Thymus (tissue), 11 donors: ENCODE measurements at regions not wholly inside any gene's neighbourhood (a gene's known extent, or its start where the extent isn't known, plus 50 kb on each side); places are given as distances from the start of the nearest gene placed in this dataset.
"Not testable (repeated sequence)": the region's sequence is repeated elsewhere in the genome, so short reads cannot be mapped to it uniquely, and the experiment has no call there.

Experiments used
- DNase-seq, 9 donors: peaks; one replicate each; pipeline ENCODE4 v3.0.0-alpha.2; 2013; ENCODE audit warnings: low spot score in 9 of 9, low read depth in 6 of 9, missing footprints in 1 of 9
- H3K27ac ChIP-seq, 2 donors: one replicate each; pipeline ENCODE4 v1.5.1; 2013; ENCODE audit warnings: control low read depth in 1 of 2, low read depth in 1 of 2, low read length in 1 of 2, mild to moderate bottlenecking in 1 of 2, moderate library complexity in 1 of 2
- H3K27me3 ChIP-seq, 2 donors: one replicate each; pipeline ENCODE4 v1.5.1; 2013; ENCODE audit warnings: low read length in 1 of 2; ENCODE audit not compliant: control insufficient read depth in 2 of 2, insufficient read depth in 1 of 2
- H3K36me3 ChIP-seq, 2 donors: one replicate each; pipeline ENCODE4 v1.5.1; 2013; ENCODE audit warnings: low read length in 1 of 2, mild to moderate bottlenecking in 1 of 2, moderate library complexity in 1 of 2; ENCODE audit not compliant: control insufficient read depth in 2 of 2, insufficient read depth in 2 of 2
- H3K4me1 ChIP-seq, 2 donors: one replicate each; pipeline ENCODE4 v1.5.1; 2013; ENCODE audit warnings: low read length in 2 of 2; ENCODE audit not compliant: control insufficient read depth in 2 of 2, insufficient read depth in 2 of 2
- H3K4me3 ChIP-seq, 2 donors: one replicate each; pipeline ENCODE4 v1.5.1; 2013; ENCODE audit warnings: low read length in 2 of 2, control low read depth in 1 of 2, mild to moderate bottlenecking in 1 of 2
- H3K9me3 ChIP-seq, 2 donors: one replicate each; pipeline ENCODE4 v1.5.1; 2013; ENCODE audit warnings: low read length in 1 of 2, mild to moderate bottlenecking in 1 of 2; ENCODE audit not compliant: control insufficient read depth in 2 of 2, insufficient read depth in 1 of 2
- WGBS: extraction: QIAGEN DNeasy Blood & Tissue Kit; methylation state at CpG from one replicate; pipeline ENCODE4 v1.1.7; 2013; 5-methylcytosine and 5-hydroxymethylcytosine counted together
- donor health status: healthy.

- Histone ChIP-seq H3K27ac (no peak overlapping the region), H3K4me1 (no peaks in the 10 kb centered on the region), H3K4me3 (no peak overlapping the region), H3K27me3 (peaks cover 0 to 5% of the 10 kb centered on the region in 2 donors), H3K9me3 (no peaks in the 10 kb centered on the region), H3K36me3 (no peaks in the 10 kb centered on the region)
- 92% methylated on average over 9 of the region's 9 CpGs for WGBS
- DNase-seq = no peak
Observed at GRCh38 chr2:2466534-2466933, 135.5 kb upstream of the MYT1L start.

GRCh38 chr2:2464643-2465042, 133.6 kb upstream of the MYT1L start:
- H3K9me3 ChIP-seq = no peaks in the 10 kb centered on the region
- no peak for DNase-seq
- no peaks in the 10 kb centered on the region for H3K4me1 ChIP-seq
- H3K4me3 ChIP-seq = no peak overlapping the region
- peaks cover 0 to 5% of the 10 kb centered on the region in 2 donors for H3K27me3 ChIP-seq
- H3K36me3 ChIP-seq = no peaks in the 10 kb centered on the region
- 87% methylated on average over 6 of the region's 6 CpGs for WGBS
- no peak overlapping the region for H3K27ac ChIP-seq

- no peak overlapping the region for H3K27ac ChIP-seq
- H3K4me3 ChIP-seq = no peak overlapping the region
- H3K36me3 ChIP-seq = no peaks in the 10 kb centered on the region
- H3K9me3 ChIP-seq = no peaks in the 10 kb centered on the region
- H3K4me1 ChIP-seq = no peaks in the 10 kb centered on the region
- WGBS = 54% methylated on average over 12 of the region's 12 CpGs
- DNase-seq = no peak
- H3K27me3 ChIP-seq = peaks cover 0 to 5% of the 10 kb centered on the region in 2 donors
Observed at GRCh38 chr2:2464094-2464493, 133.0 kb upstream of the MYT1L start.

GRCh38 chr2:2456721-2457120, 125.6 kb upstream of the MYT1L start:
- WGBS = 87% methylated on average over 7 of the region's 7 CpGs

GRCh38 chr2:2455151-2455550, 124.1 kb upstream of the MYT1L start:
- H3K36me3 ChIP-seq = no peaks in the 10 kb centered on the region
- H3K27ac ChIP-seq = no peak overlapping the region
- no peak overlapping the region for H3K4me3 ChIP-seq
- H3K4me1 ChIP-seq = no peaks in the 10 kb centered on the region
- whole genome bisulfite sequencing = 95% methylated on average over 6 of the region's 6 CpGs
- DNase-seq = no peak
- no peaks in the 10 kb centered on the region for H3K9me3 ChIP-seq
- H3K27me3 ChIP-seq = no peaks in the 10 kb centered on the region

More at GRCh38 chr2:2456721-2457120, 125.6 kb upstream of the MYT1L start:
- Histone ChIP-seq H3K9me3 (no peaks in the 10 kb centered on the region), H3K27ac (no peak overlapping the region), H3K4me1 (no peaks in the 10 kb centered on the region), H3K36me3 (no peaks in the 10 kb centered on the region), H3K4me3 (no peak overlapping the region), H3K27me3 (no peaks in the 10 kb centered on the region)
- no peak for DNase-seq

- H3K4me1 ChIP-seq = no peaks in the 10 kb centered on the region
- WGBS = 83% methylated on average over 4 of the region's 4 CpGs
- no peaks in the 10 kb centered on the region for H3K36me3 ChIP-seq
- H3K27ac ChIP-seq = no peak overlapping the region
- no peak overlapping the region for H3K4me3 ChIP-seq
- no peaks in the 10 kb centered on the region for H3K27me3 ChIP-seq
- no peaks in the 10 kb centered on the region for H3K9me3 ChIP-seq
- no peak for DNase-seq
Observed at GRCh38 chr2:2452961-2453360, 121.9 kb upstream of the MYT1L start.

GRCh38 chr2:2451275-2451674, 120.2 kb upstream of the MYT1L start:
- not testable (repeated sequence) for DNase-seq, H3K27ac ChIP-seq, H3K27me3 ChIP-seq, H3K36me3 ChIP-seq, H3K4me3 ChIP-seq, H3K9me3 ChIP-seq, H3K4me1 ChIP-seq
- 88% methylated on average over 4 of the region's 4 CpGs for whole genome bisulfite sequencing

- H3K4me1 ChIP-seq = no peaks in the 10 kb centered on the region
- no peak overlapping the region for H3K27ac ChIP-seq
- H3K36me3 ChIP-seq = no peaks in the 10 kb centered on the region
- 92% methylated on average over 4 of the region's 4 CpGs for WGBS
- no peak for DNase-seq
- no peak overlapping the region for H3K4me3 ChIP-seq
- no peaks in the 10 kb centered on the region for H3K9me3 ChIP-seq
- H3K27me3 ChIP-seq = no peaks in the 10 kb centered on the region
Observed at GRCh38 chr2:2448178-2448577, 117.1 kb upstream of the MYT1L start.

GRCh38 chr2:2422621-2423020, 91.5 kb upstream of the MYT1L start:
- no peak for DNase-seq
- H3K4me3 ChIP-seq = no peak overlapping the region
- WGBS = 78% methylated on average over 5 of the region's 5 CpGs
- no peak overlapping the region for H3K27ac ChIP-seq
- no peaks in the 10 kb centered on the region for H3K36me3 ChIP-seq
- no peaks in the 10 kb centered on the region for H3K4me1 ChIP-seq
- H3K27me3 ChIP-seq = no peaks in the 10 kb centered on the region
- H3K9me3 ChIP-seq = peaks cover 0 to 2% of the 10 kb centered on the region in 2 donors

GRCh38 chr2:2413525-2413924, 82.5 kb upstream of the MYT1L start:
- no peaks in the 10 kb centered on the region for H3K4me1 ChIP-seq
- H3K27ac ChIP-seq = no peak overlapping the region
- no peaks in the 10 kb centered on the region for H3K27me3 ChIP-seq
- no peak for DNase-seq
- no peaks in the 10 kb centered on the region for H3K36me3 ChIP-seq
- no peak overlapping the region for H3K4me3 ChIP-seq
- WGBS = 97% methylated on average over 2 of the region's 2 CpGs
- H3K9me3 ChIP-seq = no peaks in the 10 kb centered on the region
